ENCODE measurements at regions not wholly inside any gene's neighbourhood (a gene's known extent, or its start where the extent isn't known, plus 50 kb on each side); places are given as distances from the start of the nearest gene placed in this dataset.

DNA sequence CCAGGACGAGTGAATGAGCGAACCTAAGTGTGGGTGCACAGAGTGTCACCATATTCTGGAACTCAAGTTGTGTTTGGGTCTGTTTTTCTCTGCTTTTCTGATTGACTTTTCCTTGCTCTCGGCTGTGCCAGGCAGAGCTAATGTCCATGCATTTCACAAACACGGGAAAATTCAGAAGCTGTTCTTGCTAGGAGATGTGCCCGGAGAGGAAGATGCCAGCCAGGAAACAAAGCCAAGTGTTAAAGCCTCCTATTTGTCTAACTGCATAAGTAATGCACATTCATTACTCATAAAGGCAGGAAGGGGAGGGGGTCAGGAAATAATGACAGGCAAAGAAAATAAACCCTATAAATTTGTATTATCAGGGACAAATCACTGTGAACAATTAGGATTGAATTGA, 250.4 kb upstream of the SFSWAP start:
- no peak overlapping the region for H2BK5ac ChIP-seq (ENCODE audit: low read depth, low read length, poor library complexity, severe bottlenecking)
- no peak overlapping the region for H2AK5ac ChIP-seq (ENCODE audit: low read depth, low read length)
- no peak overlapping the region for H3K27ac ChIP-seq (ENCODE audit: insufficient read depth, low read length)
- ATAC-seq (ENCODE audit: low read depth) (no peak), DNase-seq (no peak)
- no peak overlapping the region for H3K18ac ChIP-seq (ENCODE audit: low read depth, low read length)
- no peak overlapping the region for H3K4me2 ChIP-seq (ENCODE audit: low read depth, low read length)
- H3K79me1 ChIP-seq (ENCODE audit: low read depth in 1 of 2, low read length in 2 of 2): no peaks in the 10 kb centered on the region
- no peak overlapping the region for H3K4me3 ChIP-seq (ENCODE audit: insufficient read depth, low read depth, low read length)
- H3K9me1 ChIP-seq (ENCODE audit: insufficient read depth, low read length): no peaks in the 10 kb centered on the region
- H3K9ac ChIP-seq (ENCODE audit: low read depth, low read length): no peak overlapping the region
- no peaks in the 10 kb centered on the region for H3K4me1 ChIP-seq (ENCODE audit: control insufficient read depth, insufficient read depth, low read length)
- H3K4ac ChIP-seq (ENCODE audit: low read depth, low read length): no peak overlapping the region
- H4K91ac ChIP-seq (ENCODE audit: insufficient read depth, low read depth, low read length): no peak overlapping the region
- dilution Hi-C loops (cut with HindIII; ENCODE audit: low sequenced_read_pairs, unreplicated experiment): no loop called here
- no peak overlapping the region for H2AK9ac ChIP-seq (replicated peaks; ENCODE audit: low read depth, low read length, poor library complexity)
- no peak overlapping the region for H3K56ac ChIP-seq (ENCODE audit: extremely low read depth, insufficient read depth, low read length)
- H4K20me1 ChIP-seq (ENCODE audit: insufficient read depth, low read length): no peaks in the 10 kb centered on the region
- WGBS, 2 experiments (ENCODE audit: extremely low coverage in 2 of 2, insufficient read length in 1 of 2): 60% methylated on average over 2 of the region's 5 CpGs; no CpG with 5 or more reads in 1 of the 2 experiments
- BruUV-seq (replicated peaks): no TSS peak
- ChIA-PET POLR2A (ENCODE audit: unreplicated experiment) (no interaction called here), CTCF (no interaction called here)
- H2BK120ac ChIP-seq (ENCODE audit: low read depth, low read length): no peak overlapping the region
- no peaks in the 10 kb centered on the region for H3K36me3 ChIP-seq (ENCODE audit: control insufficient read depth, insufficient read depth, low read length)
- H3K14ac ChIP-seq (replicated peaks; ENCODE audit: low read depth, low read length): no peak overlapping the region
- intact Hi-C loops (cut with micrococcal nuclease): no loop called here
- in situ Hi-C loops (cut with MboI; ENCODE audit: low sequenced_read_pairs): no loop called here
- H2BK15ac ChIP-seq (ENCODE audit: low read depth, low read length): no peak overlapping the region
- H3K9me3 ChIP-seq (ENCODE audit: control insufficient read depth, insufficient read depth, low read length): peaks cover 29% of the 10 kb centered on the region
- H2BK20ac ChIP-seq (ENCODE audit: low read depth, low read length): no peak overlapping the region
- H3K23ac ChIP-seq (ENCODE audit: low read depth, low read length): no peak overlapping the region
- H4K8ac ChIP-seq (ENCODE audit: low read depth in 2 of 2, low read length in 2 of 2): no peak overlapping the region
- TF ChIP-seq MAZ (IDR thresholded peaks at IDR 0.05; ENCODE audit: borderline replicate concordance, low read depth, low read length): no peak
- no peak for TF ChIP-seq MXI1 (IDR thresholded peaks at IDR 0.05; ENCODE audit: borderline replicate concordance, low read depth, low read length)
- no peak for TF ChIP-seq BHLHE40 (IDR thresholded peaks at IDR 0.05; ENCODE audit: low read depth, low read length)
- TF ChIP-seq MAFK (IDR thresholded peaks at IDR 0.05; ENCODE audit: low read depth, low read length): no peak
- TF ChIP-seq, protein P1, sequence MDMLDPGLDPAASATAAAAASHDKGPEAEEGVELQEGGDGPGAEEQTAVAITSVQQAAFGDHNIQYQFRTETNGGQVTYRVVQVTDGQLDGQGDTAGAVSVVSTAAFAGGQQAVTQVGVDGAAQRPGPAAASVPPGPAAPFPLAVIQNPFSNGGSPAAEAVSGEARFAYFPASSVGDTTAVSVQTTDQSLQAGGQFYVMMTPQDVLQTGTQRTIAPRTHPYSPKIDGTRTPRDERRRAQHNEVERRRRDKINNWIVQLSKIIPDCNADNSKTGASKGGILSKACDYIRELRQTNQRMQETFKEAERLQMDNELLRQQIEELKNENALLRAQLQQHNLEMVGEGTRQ (IDR thresholded peaks at IDR 0.05; ENCODE audit: low read depth, low read length): no peak
- no peak for TF ChIP-seq CHD1 (IDR thresholded peaks at IDR 0.05; ENCODE audit: low read depth, low read length)
- no peak for TF ChIP-seq CTCF (conservative IDR thresholded peaks at IDR 0.05; ENCODE audit: low read depth, low read length)
- no peak for TF ChIP-seq RFX5 (IDR thresholded peaks at IDR 0.05; ENCODE audit: low read depth, low read length)
- TF ChIP-seq CEBPB (IDR thresholded peaks at IDR 0.05; ENCODE audit: low read depth, low read length): no peak
- no peak for TF ChIP-seq SMC3 (IDR thresholded peaks at IDR 0.05; ENCODE audit: low read depth, low read length)
- TF ChIP-seq ELK1 (IDR thresholded peaks at IDR 0.05; ENCODE audit: borderline replicate concordance, low read depth, low read length): no peak
- no peak for TF ChIP-seq POLR2A (IDR thresholded peaks at IDR 0.05; ENCODE audit: low read depth, low read length)
- no peak overlapping the region for H4K5ac ChIP-seq (ENCODE audit: low read depth, low read length)
- no peaks in the 10 kb centered on the region for H3K27me3 ChIP-seq (ENCODE audit: control insufficient read depth, insufficient read depth, low read length)
- no peak overlapping the region for H2AFZ ChIP-seq (replicated peaks; ENCODE audit: low read length, poor library complexity)

Data from IMR-90 (cell line).